ENCODE measurements at regions not wholly inside any gene's neighbourhood (a gene's known extent, or its start where the extent isn't known, plus 50 kb on each side); places are given as distances from the start of the nearest gene placed in this dataset.

DNA sequence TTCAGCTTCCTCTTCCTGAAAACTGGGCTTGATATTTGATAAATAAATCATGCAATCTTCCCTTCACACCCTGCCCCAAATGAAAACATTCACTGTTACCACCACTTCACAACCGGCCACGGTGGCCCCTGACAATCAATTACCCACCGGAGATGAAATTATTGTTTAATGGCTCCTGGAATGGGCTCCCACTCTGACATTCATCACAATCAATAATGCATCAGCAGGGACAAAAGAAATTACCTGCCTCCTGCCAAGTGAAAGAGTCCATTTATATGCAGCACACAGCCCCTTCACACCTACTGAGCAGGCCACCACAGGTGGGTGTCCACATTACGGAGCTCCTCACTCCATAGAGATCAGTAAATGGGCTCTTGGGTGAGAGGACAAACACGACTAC lies 193.5 kb upstream of the SNX19 start:
- ATAC-seq (ENCODE audit: low FRiP score) (no peak), DNase-seq (ENCODE audit: low spot score) (no peak)
- TF ChIP-seq, protein P1, sequence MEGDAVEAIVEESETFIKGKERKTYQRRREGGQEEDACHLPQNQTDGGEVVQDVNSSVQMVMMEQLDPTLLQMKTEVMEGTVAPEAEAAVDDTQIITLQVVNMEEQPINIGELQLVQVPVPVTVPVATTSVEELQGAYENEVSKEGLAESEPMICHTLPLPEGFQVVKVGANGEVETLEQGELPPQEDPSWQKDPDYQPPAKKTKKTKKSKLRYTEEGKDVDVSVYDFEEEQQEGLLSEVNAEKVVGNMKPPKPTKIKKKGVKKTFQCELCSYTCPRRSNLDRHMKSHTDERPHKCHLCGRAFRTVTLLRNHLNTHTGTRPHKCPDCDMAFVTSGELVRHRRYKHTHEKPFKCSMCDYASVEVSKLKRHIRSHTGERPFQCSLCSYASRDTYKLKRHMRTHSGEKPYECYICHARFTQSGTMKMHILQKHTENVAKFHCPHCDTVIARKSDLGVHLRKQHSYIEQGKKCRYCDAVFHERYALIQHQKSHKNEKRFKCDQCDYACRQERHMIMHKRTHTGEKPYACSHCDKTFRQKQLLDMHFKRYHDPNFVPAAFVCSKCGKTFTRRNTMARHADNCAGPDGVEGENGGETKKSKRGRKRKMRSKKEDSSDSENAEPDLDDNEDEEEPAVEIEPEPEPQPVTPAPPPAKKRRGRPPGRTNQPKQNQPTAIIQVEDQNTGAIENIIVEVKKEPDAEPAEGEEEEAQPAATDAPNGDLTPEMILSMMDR (IDR thresholded peaks at IDR 0.05): no peak

GRCh38 chr11:131111775-131112174 lies 195.5 kb upstream of the SNX19 start:
- TF ChIP-seq, protein P1 (IDR thresholded peaks at IDR 0.05): no peak
- DNase-seq (ENCODE audit: low spot score) (no peak), ATAC-seq (ENCODE audit: low FRiP score) (no peak)

DNA sequence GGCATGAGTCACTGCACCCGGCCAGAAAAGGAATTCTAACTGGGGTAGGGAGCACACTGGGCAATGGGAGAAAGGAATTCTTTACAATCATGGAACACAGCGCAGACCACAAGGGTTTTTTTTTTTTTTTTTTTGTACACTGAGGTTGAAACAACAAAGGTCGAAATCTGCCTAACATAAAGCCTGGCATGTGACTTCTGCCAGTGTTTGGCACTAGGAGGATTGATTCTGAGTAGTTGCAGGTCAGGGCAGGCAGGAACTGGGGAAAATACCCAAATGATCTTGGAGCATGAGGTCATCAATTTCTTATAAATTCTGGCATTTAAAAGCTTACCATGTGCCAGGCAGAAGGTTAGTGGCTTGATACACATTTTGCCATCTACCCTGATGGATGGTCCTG lies 202.0 kb upstream of the SNX19 start:
- ATAC-seq (ENCODE audit: low FRiP score) (no peak), DNase-seq (ENCODE audit: low spot score) (no peak)
- TF ChIP-seq, protein P1 (IDR thresholded peaks at IDR 0.05): no peak

DNA sequence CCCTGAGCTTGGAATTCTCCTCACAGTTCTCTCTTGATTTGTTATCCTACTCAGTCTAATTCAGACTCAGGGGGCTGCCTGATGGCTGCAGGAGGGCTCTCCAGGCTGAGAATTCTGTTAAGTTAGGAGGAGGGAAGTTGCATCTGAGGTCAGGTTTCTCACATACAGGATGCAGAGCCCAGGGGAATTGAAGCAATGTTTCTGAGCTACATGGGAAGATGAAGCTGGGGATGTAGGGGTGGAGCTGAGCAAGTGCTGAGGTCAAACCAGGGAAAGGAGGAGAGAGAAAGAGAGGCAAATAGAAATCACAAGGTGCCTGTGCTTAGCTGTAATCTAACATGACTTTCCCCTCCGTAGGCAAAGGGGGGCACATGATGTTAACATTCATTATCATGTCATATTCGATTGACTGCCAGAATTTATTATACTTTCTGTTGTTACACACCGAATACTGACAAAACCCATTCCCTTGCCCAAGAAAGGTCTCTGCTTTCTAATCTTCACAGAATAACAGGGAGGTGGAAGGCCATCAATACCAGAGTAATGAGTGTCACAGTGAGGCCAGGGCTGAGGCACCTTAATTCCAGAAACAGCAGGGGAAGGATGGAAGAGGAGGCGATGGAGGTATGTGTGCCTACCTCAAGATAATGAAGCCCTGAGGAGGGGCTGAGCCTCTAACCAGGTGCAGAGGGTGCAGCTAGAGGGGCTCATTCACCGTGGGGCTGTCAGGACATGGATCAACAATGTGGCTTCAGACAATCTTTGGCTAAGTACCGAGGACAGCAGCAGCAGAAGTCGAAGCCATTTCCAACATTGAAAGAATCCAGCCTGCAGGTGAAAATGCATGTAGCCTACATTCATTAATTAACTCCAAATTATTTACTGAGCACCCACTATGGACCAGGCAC lies 205.4 kb upstream of the SNX19 start:
- TF ChIP-seq, protein P1 (IDR thresholded peaks at IDR 0.05): no peak
- DNase-seq (ENCODE audit: low spot score) (no peak), ATAC-seq (ENCODE audit: low FRiP score) (no peak)

DNA sequence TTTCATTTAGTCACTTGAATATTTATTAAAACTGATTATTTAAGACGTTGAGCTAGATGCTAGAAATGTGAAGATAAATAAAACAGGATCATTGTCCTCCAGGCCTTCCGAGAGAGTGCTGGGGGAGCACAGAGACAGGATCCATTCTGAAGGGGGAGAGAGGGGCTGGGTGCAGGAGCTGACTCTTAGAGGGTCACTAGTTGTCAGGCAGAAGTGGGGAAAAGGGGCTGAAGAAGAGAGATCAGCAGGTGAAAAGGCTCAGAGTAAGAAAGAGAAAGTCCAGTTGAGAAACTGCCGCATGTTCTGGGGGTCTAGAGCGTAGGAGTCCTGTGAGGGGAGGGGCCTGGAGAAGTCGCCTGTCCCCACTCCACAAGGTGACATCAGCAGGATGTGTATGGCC lies 206.2 kb upstream of the SNX19 start:
- TF ChIP-seq, protein P1 (IDR thresholded peaks at IDR 0.05): no peak

DNA sequence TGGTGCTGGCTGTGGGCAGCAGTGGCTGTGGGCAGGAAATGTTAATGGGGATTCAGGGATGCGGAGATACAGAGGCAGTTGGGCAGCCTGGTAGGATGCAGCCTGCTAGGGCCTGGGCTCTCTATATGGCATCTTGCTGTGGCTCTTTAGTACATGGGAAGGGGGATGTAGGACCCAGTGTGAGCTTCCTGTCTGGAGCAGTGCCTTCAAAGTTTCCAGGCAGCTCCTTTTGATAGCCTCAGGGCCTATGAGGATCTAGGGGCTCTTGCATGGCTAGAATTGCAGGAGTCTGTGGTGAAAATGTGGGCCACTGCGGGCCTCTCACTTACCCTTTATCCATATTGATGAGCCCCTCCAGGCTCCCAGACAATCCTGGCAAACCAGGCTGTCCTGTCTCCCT lies 213.2 kb upstream of the SNX19 start:
- TF ChIP-seq, protein P1 (IDR thresholded peaks at IDR 0.05): no peak
- DNase-seq (ENCODE audit: low spot score) (no peak), ATAC-seq (ENCODE audit: low FRiP score) (no peak)

More for the DNA sequence above, 206.2 kb upstream of the SNX19 start:
- DNase-seq (ENCODE audit: low spot score) (no peak), ATAC-seq (ENCODE audit: low FRiP score) (no peak)

DNA sequence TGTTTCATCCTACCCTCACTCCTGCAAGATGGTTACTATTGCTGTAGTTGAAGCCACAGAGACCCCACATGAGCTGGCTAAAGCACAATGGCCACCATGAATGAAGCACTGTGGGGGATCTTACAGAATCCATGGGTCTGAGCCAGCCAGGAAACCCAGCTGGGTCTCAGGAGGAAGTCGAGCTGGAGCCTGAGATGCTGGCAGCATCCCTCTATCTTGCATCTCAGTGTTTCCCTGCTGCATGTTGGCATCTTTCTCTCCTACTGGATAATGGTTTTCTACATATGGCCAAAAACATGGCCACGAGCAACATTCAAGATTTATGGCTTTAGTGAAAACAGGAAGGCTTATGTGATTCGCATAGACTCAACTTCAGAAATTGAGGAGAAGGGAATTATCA lies 219.3 kb upstream of the SNX19 start:
- no peak for ATAC-seq (ENCODE audit: low FRiP score)
- TF ChIP-seq, protein P1 (IDR thresholded peaks at IDR 0.05): no peak
- DNase-seq (ENCODE audit: low spot score): no peak

Measured in omental fat pad (tissue), 3 donors.